Endothelial cell of umbilical vein (primary cell): ENCODE measurements at regions not wholly inside any gene's neighbourhood (a gene's known extent, or its start where the extent isn't known, plus 50 kb on each side); places are given as distances from the start of the nearest gene placed in this dataset.

Experiments used
- CTCF ChIP-seq, 2 donors: IDR thresholded peaks; 1 replicate in 1 of 2; 2 replicates in 1 of 2; pipeline ENCODE4 v1.5.1; 2011; ENCODE audit warnings: low read length in 2 of 2, mild to moderate bottlenecking in 2 of 2, moderate library complexity in 2 of 2, control low read depth in 1 of 2, inconsistent platforms in 1 of 2, low read depth in 1 of 2; ENCODE audit not compliant: insufficient read depth in 1 of 2; ENCODE audit errors: extremely low read depth in 1 of 2
- EZH2 ChIP-seq: IDR thresholded peaks from 2 replicates; pipeline ENCODE4 v1.6.1; 2012; ENCODE audit warnings: borderline replicate concordance, low read depth, mild to moderate bottlenecking, moderate library complexity, low read length, inconsistent platforms; ENCODE audit not compliant: severe bottlenecking
- FOS ChIP-seq: IDR thresholded peaks from 2 replicates; pipeline ENCODE4 v1.6.1; 2011; ENCODE audit warnings: mild to moderate bottlenecking, low read length, moderate library complexity, borderline replicate concordance; ENCODE audit not compliant: insufficient read depth
- GATA2 ChIP-seq: IDR thresholded peaks from 2 replicates; pipeline ENCODE4 v1.7.0; 2011; ENCODE audit warnings: low read depth, mild to moderate bottlenecking, moderate library complexity, mixed read lengths, low read length; ENCODE audit not compliant: insufficient read length, insufficient read depth
- MAX ChIP-seq: IDR thresholded peaks from 2 replicates; pipeline ENCODE4 v1.6.1; 2011; ENCODE audit not compliant: insufficient read depth, insufficient read length
- MYC ChIP-seq: IDR thresholded peaks from one replicate; pipeline ENCODE4 v1.6.1; 2011; ENCODE audit warnings: mild to moderate bottlenecking, low read depth, low read length
- POLR2A ChIP-seq: IDR thresholded peaks from 2 replicates; pipeline ENCODE4 v1.6.1; 2012; ENCODE audit warnings: low read depth, mild to moderate bottlenecking, control low read depth, low read length
- POLR2AphosphoS5 ChIP-seq: IDR thresholded peaks from 2 replicates; pipeline ENCODE4 v1.6.1; 2012; ENCODE audit warnings: low read depth, mild to moderate bottlenecking, control low read depth, low read length, moderate library complexity; ENCODE audit not compliant: insufficient read depth

GRCh38 chr1:173122344-173122935 is 71.7 kb upstream of the TNFSF18 start:
- no peak for TF ChIP-seq CTCF (IDR thresholded peaks at IDR 0.05; ENCODE audit: extremely low read depth in 1 of 2, insufficient read depth in 1 of 2, low read depth in 1 of 2, low read length in 2 of 2)
- TF ChIP-seq EZH2, result no peak
- TF ChIP-seq POLR2A, result no peak
- no peak for TF ChIP-seq POLR2AphosphoS5
- no peak for TF ChIP-seq MAX
- TF ChIP-seq MYC, result no peak
- TF ChIP-seq FOS, result no peak
- no peak for TF ChIP-seq GATA2
